GM19324 (cell line): ENCODE measurements at regions not wholly inside any gene's neighbourhood (a gene's known extent, or its start where the extent isn't known, plus 50 kb on each side); places are given as distances from the start of the nearest gene placed in this dataset.
"Not testable (repeated sequence)": the region's sequence is repeated elsewhere in the genome, so short reads cannot be mapped to it uniquely, and the experiment has no call there.

Experiments used
- ATAC-seq: cut with Tn5 transposase; IDR thresholded peaks from one replicate; pipeline ENCODE4 v1.9.1; 2021; ENCODE audit warnings: mild to moderate bottlenecking, moderate library complexity; ENCODE audit not compliant: unreplicated experiment, low FRiP score

- no peak for ATAC-seq
Measured at GRCh38 chr9:7316166-7316795, 483.3 kb downstream of the DMAC1 start.

GRCh38 chr9:7315746-7316145 is 483.8 kb downstream of the DMAC1 start:
- ATAC-seq = no peak

- ATAC-seq = no peak
Measured at GRCh38 chr9:7315116-7315515, 484.5 kb downstream of the DMAC1 start.

GRCh38 chr9:7313389-7313788 is 486.2 kb downstream of the DMAC1 start:
- no peak for ATAC-seq

- not testable (repeated sequence) for ATAC-seq
Measured at GRCh38 chr9:7309051-7309450, 490.5 kb downstream of the DMAC1 start.

- ATAC-seq = no peak
Measured at GRCh38 chr9:7305677-7306076, 493.9 kb downstream of the DMAC1 start.

GRCh38 chr9:7304627-7304995 is 495.0 kb downstream of the DMAC1 start:
- ATAC-seq = no peak

GRCh38 chr9:7303907-7304626 is 495.5 kb downstream of the DMAC1 start:
- no peak for ATAC-seq

- ATAC-seq = no peak
Measured at GRCh38 chr9:7300484-7300883, 499.1 kb downstream of the DMAC1 start.

- peak; percentile 96 for ATAC-seq
Measured at GRCh38 chr9:7298123-7298522, 501.5 kb downstream of the DMAC1 start.

- no peak for ATAC-seq
Measured at GRCh38 chr9:7297521-7297920, 502.1 kb downstream of the DMAC1 start.

- no peak for ATAC-seq
Measured at GRCh38 chr9:7293091-7293490, 506.5 kb downstream of the DMAC1 start.

- ATAC-seq = no peak
Measured at GRCh38 chr9:7289773-7290172, 509.8 kb downstream of the DMAC1 start.

- ATAC-seq = no peak
Measured at GRCh38 chr9:7287986-7288385, 511.6 kb downstream of the DMAC1 start.

GRCh38 chr9:7287065-7287464 is 512.5 kb downstream of the DMAC1 start:
- ATAC-seq = no peak

- ATAC-seq = no peak
Measured at GRCh38 chr9:7286101-7286500, 513.5 kb downstream of the DMAC1 start.

GRCh38 chr9:7285199-7285598 is 514.4 kb downstream of the DMAC1 start:
- no peak for ATAC-seq

GRCh38 chr9:7284517-7284916 is 515.1 kb downstream of the DMAC1 start:
- no peak for ATAC-seq

- no peak for ATAC-seq
Measured at GRCh38 chr9:7284117-7284516, 515.5 kb downstream of the DMAC1 start.

GRCh38 chr9:7273575-7273974 is 515.8 kb downstream of the KDM4C start:
- ATAC-seq = no peak

GRCh38 chr9:7266911-7267595 is 509.3 kb downstream of the KDM4C start:
- ATAC-seq = no peak

- no peak for ATAC-seq
Measured at GRCh38 chr9:7265181-7265580, 507.4 kb downstream of the KDM4C start.
